K562 (cell line): ENCODE measurements at regions not wholly inside any gene's neighbourhood (a gene's known extent, or its start where the extent isn't known, plus 50 kb on each side); places are given as distances from the start of the nearest gene placed in this dataset.

Experiments
- ATAC-seq: fragments of 200-7000 bp; cut with Tn5 transposase; 3 replicates; pipeline ENCODE4 v1.9.1; 2020; ENCODE audit warnings: moderate library complexity
- BruUV-seq: library from RNA; stranded (reverse); fragments of 400-500 nt; replicated peaks from 2 replicates; lab custom pipeline; 2021; lab: Mats Ljungman, UMichigan
- CTCF ChIA-PET: fragments of 300-600 bp; formaldehyde crosslinking; extraction: SDS; loops from one replicate; lab custom pipeline; 2021; ENCODE audit warnings: low intra/inter-chr PET ratio; lab: Yijun Ruan, JAX
- POLR2A ChIA-PET: fragments of 300-600, 350-650 bp; sonication (Branson Sonifier 250); formaldehyde crosslinking; extraction: SDS; loops from one replicate; lab custom pipeline; 2021; ENCODE audit warnings: antibody characterized with exemption, inconsistent platforms; lab: Yijun Ruan, JAX
- DNase-seq, 4 experiments: peaks; one replicate each; pipeline versions ENCODE4 v3.0.0 to v3.0.0-alpha.2; 2011 to 2018; ENCODE audit warnings: low spot score in 3 of 4, mixed read lengths in 3 of 4; ENCODE audit errors: extremely low read depth in 1 of 4
- FAIRE-seq: peaks from 2 replicates; lab custom pipeline; 2011; peaks lifted over from hg19 to GRCh38; lab: Jason Lieb, UNC
- H2AFZ ChIP-seq: 2 replicates; pipeline ENCODE4 v1.6.0; 2011; ENCODE audit warnings: low read depth, low read length, control low read depth, inconsistent platforms
- H3K27ac ChIP-seq: fragments of 200-600 bp; 3 replicates; pipeline ENCODE4 v1.8.0; 2011; ENCODE audit warnings: low read depth, mild to moderate bottlenecking, control low read depth, inconsistent platforms, low read length, moderate library complexity, mixed read lengths; ENCODE audit errors: extremely low read depth
- H3K27me3 ChIP-seq, 2 experiments: fragments of 300-600 bp in 1 of 2; 2 replicates in 1 of 2; 3 replicates in 1 of 2; pipeline versions ENCODE4 v1.6.0 to v1.8.0; 2011; ENCODE audit warnings: inconsistent platforms in 2 of 2, low read length in 2 of 2, mild to moderate bottlenecking in 1 of 2, mixed read lengths in 1 of 2, moderate library complexity in 1 of 2; ENCODE audit not compliant: control insufficient read depth in 2 of 2, insufficient read depth in 2 of 2
- H3K36me3 ChIP-seq: fragments of 300-600 bp; 3 replicates; pipeline ENCODE4 v1.8.0; 2011; ENCODE audit warnings: mild to moderate bottlenecking, low read length, inconsistent platforms; ENCODE audit not compliant: control insufficient read depth, insufficient read depth
- H3K4me1 ChIP-seq, 2 experiments: fragments of 200-600 bp in 1 of 2; replicated peaks in 1 of 2; 2 replicates in 1 of 2; 3 replicates in 1 of 2; pipeline versions ENCODE4 v1.5.1 to v1.8.0; 2011; ENCODE audit warnings: inconsistent platforms in 2 of 2, low read length in 2 of 2, mild to moderate bottlenecking in 1 of 2, mixed read lengths in 1 of 2, moderate library complexity in 1 of 2; ENCODE audit not compliant: control insufficient read depth in 2 of 2, insufficient read depth in 2 of 2
- H3K4me2 ChIP-seq: 2 replicates; pipeline ENCODE4 v1.6.1; 2011; ENCODE audit warnings: low read length, control low read depth, inconsistent platforms, mixed read lengths; ENCODE audit not compliant: insufficient read depth
- H3K4me3 ChIP-seq: fragments of 200-600 bp; sonication (generic), shearing (Covaris generic); 2 replicates; pipeline ENCODE4 v1.5.1; 2016; ENCODE audit warnings: control low read depth, inconsistent platforms
- H3K79me2 ChIP-seq: fragments of 200-600 bp; 3 replicates; pipeline ENCODE4 v1.8.0; 2011; ENCODE audit warnings: low read length, inconsistent platforms; ENCODE audit not compliant: control insufficient read depth, insufficient read depth
- H3K9ac ChIP-seq, 2 experiments: 2 replicates each; pipeline versions ENCODE4 v1.6.0 to v1.6.1; 2011; ENCODE audit warnings: low read depth in 2 of 2, low read length in 2 of 2, control low read depth in 1 of 2, inconsistent platforms in 1 of 2, mild to moderate bottlenecking in 1 of 2, mixed read lengths in 1 of 2; ENCODE audit not compliant: insufficient read depth in 1 of 2
- H3K9me1 ChIP-seq: one replicate; pipeline ENCODE4 v1.6.0; 2011; ENCODE audit warnings: inconsistent platforms, mild to moderate bottlenecking, low read length, moderate library complexity; ENCODE audit not compliant: control insufficient read depth, insufficient read depth
- H3K9me3 ChIP-seq: replicated peaks from 2 replicates; pipeline ENCODE4 v1.5.1; 2011; ENCODE audit warnings: low read depth, low read length, inconsistent platforms; ENCODE audit not compliant: control insufficient read depth, insufficient read depth
- H4K20me1 ChIP-seq: replicated peaks from 2 replicates; pipeline ENCODE4 v1.6.1; 2011; ENCODE audit warnings: low read length, inconsistent platforms, mixed read lengths; ENCODE audit not compliant: control insufficient read depth, insufficient read depth
- CBX3 ChIP-seq, 2 experiments: IDR thresholded peaks; 1 replicate in 1 of 2; 2 replicates in 1 of 2; pipeline ENCODE4 v1.6.1; 2012; ENCODE audit warnings: inconsistent platforms in 2 of 2, low read length in 2 of 2, borderline replicate concordance in 1 of 2, control low read depth in 1 of 2
- FOXJ2 ChIP-seq: fragments of 200-800 bp; sonication (Bioruptor generic); IDR thresholded peaks from 2 replicates; pipeline ENCODE4 v1.6.1; 2016; ENCODE audit warnings: missing genetic modification characterization, missing compliant biosample characterization
- JUND ChIP-seq, 2 experiments: IDR thresholded peaks; 2 replicates in 1 of 2; 3 replicates in 1 of 2; pipeline ENCODE4 v1.6.1; 2011; ENCODE audit warnings: borderline replicate concordance in 2 of 2, low read depth in 2 of 2, low read length in 2 of 2, improper control_type of control experiment in 1 of 2, missing biosample characterization in 1 of 2, missing genetic modification characterization in 1 of 2, missing genetic modification reagents in 1 of 2
- L3MBTL2 ChIP-seq: fragments of 450-650 bp; IDR thresholded peaks from 2 replicates; pipeline ENCODE4 v1.6.1; 2016; ENCODE audit warnings: mild to moderate bottlenecking, moderate library complexity
- NCOA4 ChIP-seq: fragments of 450-650 bp; IDR thresholded peaks from 2 replicates; pipeline ENCODE4 v1.6.1; 2018; ENCODE audit warnings: mild to moderate bottlenecking; ENCODE audit not compliant: partially characterized antibody
- RB1 ChIP-seq: fragments of 450-650 bp; IDR thresholded peaks from 2 replicates; pipeline ENCODE4 v1.6.1; 2017; ENCODE audit warnings: low read depth, mild to moderate bottlenecking
- SMAD2 ChIP-seq: fragments of 150-350 bp; IDR thresholded peaks from 2 replicates; pipeline ENCODE4 v1.6.1; 2014; ENCODE audit warnings: low read depth, mild to moderate bottlenecking, low read length
- ZFP30 ChIP-seq: fragments of 250-450 bp; sonication (Bioruptor Pico); IDR thresholded peaks from 2 replicates; pipeline ENCODE4 v1.8.0; 2022; ENCODE audit warnings: moderate library complexity, mild to moderate bottlenecking, inconsistent platforms, borderline replicate concordance
- WGBS: fragments of 100-300 bp; shearing (Covaris generic); methylation state at CpG from one replicate; pipeline ENCODE4 v1.1.6; 2016; ENCODE audit warnings: low coverage, mixed read lengths; ENCODE audit not compliant: insufficient coverage; ENCODE audit errors: missing lambda C conversion rate; 5-methylcytosine and 5-hydroxymethylcytosine counted together
- in situ Hi-C: fragments of 300-500 bp; cut with MboI; formaldehyde crosslinking; loops from 4 replicates; pipeline ENCODE4 v1.15.0; 2018; ENCODE audit warnings: inconsistent platforms, mixed read lengths
- intact Hi-C: fragments of 100-400 bp; cut with micrococcal nuclease; formaldehyde crosslinking; loops from 2 replicates; pipeline ENCODE4 v1.14.2; 2022

GRCh38 chr9:79471580-79472543, 99.9 kb upstream of the TLE4 start (continued):
- TF ChIP-seq JUND (IDR thresholded peaks at IDR 0.05; ENCODE audit: borderline replicate concordance, low read depth, low read length): no peak
- TF ChIP-seq JUND (tag; IDR thresholded peaks at IDR 0.05; ENCODE audit: borderline replicate concordance, low read depth, low read length): no peak
- no peak for TF ChIP-seq SMAD2

- H3K9me3 ChIP-seq: no peaks in the 10 kb centered on the region
- intact Hi-C loops: no loop called here
- TF ChIP-seq RB1: no peak
- TF ChIP-seq FOXJ2: no peak
- TF ChIP-seq ZFP30 (CRISPR knock-in tag): no peak
- no peak for TF ChIP-seq CBX3 (IDR thresholded peaks at IDR 0.05; ENCODE audit: borderline replicate concordance in 1 of 2, low read length in 2 of 2)
- no peak for TF ChIP-seq L3MBTL2
- TF ChIP-seq NCOA4: no peak
- TF ChIP-seq, all 486 proteins: peak for 0
These were observed 98.1 kb upstream of the TLE4 start for GRCh38 chr9:79473704-79474103.

More at GRCh38 chr9:79473704-79474103, 98.1 kb upstream of the TLE4 start:
- Histone ChIP-seq H3K4me2 (no peak overlapping the region), H3K27ac (no peak overlapping the region), H3K4me1 (no peaks in the 10 kb centered on the region), H3K27me3 (no peaks in the 10 kb centered on the region), H3K36me3 (no peaks in the 10 kb centered on the region), H4K20me1 (no peaks in the 10 kb centered on the region), H3K79me2 (no peaks in the 10 kb centered on the region), H3K9me1 (no peaks in the 10 kb centered on the region), H3K4me3 (no peak overlapping the region), H2AFZ (no peak overlapping the region), H3K9ac (no peak overlapping the region)
- BruUV-seq: no TSS peak
- 0% methylated on average over 1 of the region's 1 CpG for WGBS
- in situ Hi-C loops: no loop called here
- ChIA-PET CTCF (no interaction called here), POLR2A (no interaction called here)
- no peak for FAIRE-seq
- DNase-seq: no peak
- ATAC-seq: no peak
